Right renal cortex interstitium (tissue), 3 donors: ENCODE measurements at regions not wholly inside any gene's neighbourhood (a gene's known extent, or its start where the extent isn't known, plus 50 kb on each side); places are given as distances from the start of the nearest gene placed in this dataset.

Experiments used
- DNase-seq, 3 donors: peaks; one replicate each; pipeline ENCODE4 v3.0.0-alpha.2; 2013; ENCODE audit warnings: low read depth in 3 of 3, low spot score in 2 of 3

DNA sequence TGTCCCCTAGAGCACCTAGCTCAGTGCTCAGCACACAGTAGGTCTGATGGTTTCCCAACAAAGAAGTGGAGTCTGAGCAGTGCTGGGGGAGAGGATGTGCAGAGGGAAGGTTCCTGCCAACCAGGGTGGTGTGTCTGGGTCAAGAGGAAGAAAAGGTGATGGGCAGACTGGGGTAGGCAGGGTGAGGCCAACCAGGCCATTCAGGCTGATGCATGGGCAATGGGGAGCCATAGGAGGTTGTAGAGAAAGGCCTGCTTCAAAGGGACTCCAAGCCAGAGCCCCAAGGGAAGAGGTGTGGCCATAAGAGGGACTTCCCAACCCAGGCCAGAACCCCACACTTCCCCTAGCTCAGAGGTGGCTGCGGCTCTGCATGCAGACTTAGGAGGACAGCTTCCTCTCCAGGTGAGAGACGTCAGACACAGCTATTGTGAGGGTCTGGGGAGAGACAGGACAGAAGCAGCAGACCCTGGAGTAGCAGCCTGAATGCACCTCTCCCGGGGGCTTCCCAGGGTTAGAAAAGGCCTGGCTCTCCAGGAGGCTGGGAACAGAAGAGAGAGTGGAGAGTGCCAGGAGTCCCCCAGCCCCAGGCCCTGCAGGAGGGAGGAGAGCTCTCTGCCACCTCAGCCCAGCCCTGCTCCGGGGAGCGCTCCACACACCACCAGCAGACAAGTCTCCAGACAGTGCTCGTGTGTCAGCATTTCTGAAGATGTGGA, 87.4 kb upstream of the ZMIZ1 start:
- no peak for DNase-seq

DNA sequence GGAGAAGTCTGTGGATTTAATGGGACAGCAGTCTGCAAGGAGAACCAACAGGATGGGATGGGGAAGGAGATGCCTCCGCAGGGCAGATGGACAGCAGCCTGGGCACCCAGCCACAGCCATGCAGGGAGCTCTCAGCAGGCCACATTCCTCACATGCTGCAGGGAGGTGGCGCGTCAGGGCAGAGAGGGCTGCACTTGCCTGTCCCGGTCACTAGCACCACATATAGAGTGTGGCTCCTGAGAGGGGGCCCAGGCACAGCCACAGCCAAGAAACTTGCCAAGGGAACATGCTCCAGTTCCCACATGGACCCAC, 86.8 kb upstream of the ZMIZ1 start:
- no peak for DNase-seq

GRCh38 chr10:78982726-78983125, 86.0 kb upstream of the ZMIZ1 start:
- no peak for DNase-seq

GRCh38 chr10:78983608-78984007, 85.2 kb upstream of the ZMIZ1 start:
- DNase-seq, result no peak

DNA sequence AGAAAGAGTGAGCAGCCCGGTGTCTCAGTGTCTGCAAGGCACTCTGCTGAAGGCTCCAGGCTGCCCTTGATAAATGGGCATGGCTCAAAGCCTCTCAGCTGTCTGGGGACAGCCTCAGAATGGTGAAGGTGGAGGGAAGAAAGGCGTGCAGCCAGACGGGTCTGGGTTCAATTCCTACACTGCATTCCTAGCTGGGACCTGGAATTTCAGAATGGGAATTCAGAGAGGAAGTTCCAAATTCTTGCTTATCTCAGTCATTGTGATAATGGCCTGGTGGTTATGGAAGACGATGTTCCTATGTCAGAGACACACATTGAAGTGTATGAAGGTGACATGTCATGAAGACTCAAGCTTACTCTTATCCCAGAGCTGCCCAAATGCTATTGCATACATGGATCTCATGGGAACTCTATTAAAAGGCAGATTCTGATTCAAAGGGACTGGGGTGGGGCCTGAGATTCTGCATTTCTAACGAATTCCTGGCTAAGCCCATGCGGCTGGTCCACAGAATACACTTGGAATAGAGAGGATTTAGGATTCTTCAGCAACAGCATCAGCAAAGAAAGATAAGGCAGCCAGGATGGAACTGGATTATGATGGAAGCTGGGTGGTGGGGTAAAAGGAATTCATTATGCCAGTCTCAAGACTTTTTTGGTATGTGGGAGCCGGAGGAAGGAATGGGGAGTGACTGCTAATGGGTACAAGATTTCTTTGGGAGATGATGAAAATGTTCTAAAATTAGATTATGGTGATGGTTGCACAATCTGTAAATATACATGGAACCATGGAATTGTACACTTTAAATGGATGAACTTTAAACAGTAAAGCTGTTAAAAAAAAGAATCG, 82.6 kb upstream of the ZMIZ1 start:
- no peak for DNase-seq

- no peak for DNase-seq
These were observed 77.6 kb upstream of the ZMIZ1 start for GRCh38 chr10:78991187-78991586.

GRCh38 chr10:78992333-78992732, 76.4 kb upstream of the ZMIZ1 start:
- DNase-seq, result no peak

GRCh38 chr10:78993261-78993945, 75.4 kb upstream of the ZMIZ1 start:
- DNase-seq, result no peak

DNA sequence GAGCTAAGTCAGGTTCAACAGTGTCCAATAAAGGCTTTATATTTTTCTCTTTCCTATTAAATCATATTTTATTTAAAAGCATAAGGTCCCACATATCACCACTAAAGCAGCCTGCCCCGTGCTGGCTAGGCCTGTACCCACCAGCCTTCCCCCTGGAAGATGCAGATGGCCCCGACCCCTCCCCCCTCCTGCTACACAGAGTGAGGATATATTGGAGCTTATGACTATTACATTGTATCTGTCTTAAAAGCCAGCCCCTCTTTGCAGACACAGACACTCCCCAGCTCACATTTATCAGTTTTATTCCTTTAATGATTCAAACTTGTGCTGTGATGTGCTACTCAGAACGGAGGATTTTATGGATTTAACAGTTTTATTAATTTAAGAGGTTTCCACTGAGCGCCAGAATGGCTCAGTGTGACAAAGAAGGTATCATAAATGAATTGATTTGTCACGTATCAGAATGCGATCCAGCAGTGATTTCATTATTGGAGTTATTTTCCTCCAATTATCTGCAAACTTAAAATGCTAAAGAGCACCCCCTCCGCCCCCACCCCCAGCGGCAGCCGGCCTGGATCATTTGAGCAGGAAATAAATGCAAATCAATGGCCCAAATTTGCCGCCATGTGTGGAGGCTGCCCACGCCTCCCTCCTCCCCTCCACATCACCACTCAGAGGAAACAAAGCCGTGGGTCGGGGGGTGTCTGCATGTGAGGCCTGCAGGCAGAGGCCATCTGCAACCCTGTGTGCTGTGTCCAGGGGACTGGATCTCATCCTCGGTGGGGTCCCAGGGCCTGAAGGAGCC, 72.6 kb upstream of the ZMIZ1 start:
- DNase-seq, result no peak

- no peak for DNase-seq
These were observed 72.0 kb upstream of the ZMIZ1 start for GRCh38 chr10:78996792-78997129.

DNA sequence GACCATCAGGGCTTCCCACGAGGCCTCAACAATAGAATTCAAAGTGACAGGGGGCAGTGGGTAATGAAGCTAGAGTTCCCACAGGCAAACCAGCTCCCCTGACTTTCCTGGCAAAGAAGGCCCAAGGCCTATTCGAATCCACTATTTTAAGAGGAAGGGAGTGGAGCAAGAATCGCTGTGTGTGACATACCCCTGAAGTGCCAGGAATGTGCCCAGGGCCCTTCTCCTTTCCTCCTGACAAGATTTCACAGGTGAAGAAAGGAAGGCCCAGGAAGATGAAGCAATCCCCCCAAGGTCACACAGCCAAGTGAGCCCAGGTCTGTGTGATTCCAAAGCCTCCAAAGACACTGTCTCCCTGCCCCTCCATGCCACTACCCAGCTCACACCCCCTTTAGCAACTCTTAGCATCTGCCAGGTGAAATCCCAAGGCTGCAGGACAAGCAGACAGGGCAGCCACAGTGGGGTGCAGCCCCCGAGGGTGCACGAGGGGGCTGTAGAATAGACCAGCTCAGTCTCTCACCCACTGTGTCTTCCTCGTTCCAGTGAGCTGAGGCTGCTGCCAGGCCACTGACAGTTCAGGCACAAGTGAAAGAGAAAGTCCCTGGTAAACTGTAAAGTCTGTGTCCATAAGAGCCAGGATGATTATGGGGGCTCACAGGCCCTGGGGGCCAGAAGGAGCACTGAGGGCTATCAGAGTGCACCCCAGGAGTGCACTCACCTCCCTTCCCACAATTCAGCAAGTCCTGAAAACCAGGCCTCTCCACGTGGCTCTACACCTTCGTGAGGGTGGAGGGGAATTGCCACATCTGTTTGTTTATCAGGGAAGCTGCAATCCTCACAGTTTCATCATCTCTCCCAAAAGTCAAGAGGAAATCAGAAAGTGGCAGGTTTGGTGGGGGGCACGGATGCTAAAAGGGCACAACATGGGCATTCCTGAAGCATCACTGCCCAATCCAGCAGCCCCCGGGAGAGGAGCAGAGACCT, 70.8 kb upstream of the ZMIZ1 start:
- DNase-seq, result no peak

GRCh38 chr10:79001082-79001885, 67.5 kb upstream of the ZMIZ1 start:
- DNase-seq, result no peak

DNA sequence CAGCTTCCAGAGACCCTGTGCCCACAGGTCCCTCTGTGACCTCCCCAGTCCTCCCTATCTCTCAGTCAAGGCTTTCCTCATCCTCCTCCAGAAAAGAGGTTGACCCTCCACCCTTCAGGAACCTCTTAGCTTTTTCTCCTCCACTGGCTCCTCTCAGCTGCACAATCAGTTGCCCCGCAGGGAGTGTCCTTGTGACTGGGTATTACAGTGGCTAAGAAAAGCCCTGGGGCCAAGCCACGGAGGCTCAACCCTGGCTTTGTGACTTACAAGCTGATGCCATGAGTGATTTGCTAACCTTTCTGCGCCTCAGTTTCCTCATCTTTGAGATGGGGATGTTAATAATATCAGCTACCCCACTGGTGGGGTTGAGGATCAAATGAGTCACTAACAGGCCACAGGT, 66.4 kb upstream of the ZMIZ1 start:
- no peak for DNase-seq

DNA sequence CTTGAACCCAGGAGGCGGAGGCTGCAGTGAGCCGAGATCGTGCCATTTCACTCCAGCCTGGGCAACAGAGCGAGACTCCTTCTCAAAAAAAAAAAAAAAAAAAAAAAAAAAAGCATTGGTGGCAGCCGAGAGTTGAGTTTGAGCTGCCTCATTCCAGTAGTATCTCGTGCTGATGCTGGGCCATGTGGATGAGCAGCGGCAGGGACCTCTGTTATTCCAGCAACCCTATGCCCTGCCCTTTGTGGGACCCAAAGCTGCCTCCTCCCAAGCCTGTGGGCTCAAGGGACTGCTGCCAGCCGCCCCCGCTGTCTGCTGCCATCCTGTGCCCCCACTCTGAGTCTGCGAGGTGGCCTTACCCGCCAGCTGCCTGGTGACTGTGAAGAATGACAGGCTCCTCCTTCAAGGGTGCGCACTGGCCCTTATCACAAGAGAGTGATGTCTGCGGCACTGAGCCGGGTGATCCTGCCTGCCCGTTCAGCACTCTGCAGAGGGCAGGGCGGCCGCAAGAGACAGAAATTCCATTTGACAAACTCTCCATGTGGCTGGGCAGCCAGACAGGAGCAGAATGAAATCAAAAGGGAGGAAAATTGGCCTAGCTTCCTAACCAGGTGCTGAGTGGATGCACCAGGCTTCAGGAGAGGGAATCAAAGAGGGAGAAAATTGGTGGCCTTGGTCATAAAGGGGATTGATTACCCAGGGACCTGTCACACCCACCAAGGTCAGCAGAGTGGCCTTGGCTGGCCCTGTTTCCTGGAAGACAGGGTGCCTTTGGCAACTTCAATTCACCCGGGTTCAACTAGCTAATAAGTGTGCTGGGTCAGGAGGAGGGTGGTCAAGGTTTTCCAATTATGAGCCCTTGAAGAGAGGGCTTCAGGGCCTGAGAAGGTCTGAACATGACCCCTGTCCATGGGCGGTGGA, 65.3 kb upstream of the ZMIZ1 start:
- DNase-seq, result peak in 1 of 3 donors; percentile 36

GRCh38 chr10:79004311-79004710, 64.5 kb upstream of the ZMIZ1 start:
- DNase-seq, result no peak

GRCh38 chr10:79005126-79005810, 63.5 kb upstream of the ZMIZ1 start:
- DNase-seq, result no peak

GRCh38 chr10:79007018-79007417, 61.7 kb upstream of the ZMIZ1 start:
- DNase-seq, result no peak
